ENCODE measurements at regions not wholly inside any gene's neighbourhood (a gene's known extent, or its start where the extent isn't known, plus 50 kb on each side); places are given as distances from the start of the nearest gene placed in this dataset.
A peak's percentile ranks its signal among the peaks of the same experiment; 100 is the strongest.

GRCh38 chr6:3587660-3588059 is 130.8 kb upstream of the SLC22A23 start:
- DNase-seq = no peak

DNA sequence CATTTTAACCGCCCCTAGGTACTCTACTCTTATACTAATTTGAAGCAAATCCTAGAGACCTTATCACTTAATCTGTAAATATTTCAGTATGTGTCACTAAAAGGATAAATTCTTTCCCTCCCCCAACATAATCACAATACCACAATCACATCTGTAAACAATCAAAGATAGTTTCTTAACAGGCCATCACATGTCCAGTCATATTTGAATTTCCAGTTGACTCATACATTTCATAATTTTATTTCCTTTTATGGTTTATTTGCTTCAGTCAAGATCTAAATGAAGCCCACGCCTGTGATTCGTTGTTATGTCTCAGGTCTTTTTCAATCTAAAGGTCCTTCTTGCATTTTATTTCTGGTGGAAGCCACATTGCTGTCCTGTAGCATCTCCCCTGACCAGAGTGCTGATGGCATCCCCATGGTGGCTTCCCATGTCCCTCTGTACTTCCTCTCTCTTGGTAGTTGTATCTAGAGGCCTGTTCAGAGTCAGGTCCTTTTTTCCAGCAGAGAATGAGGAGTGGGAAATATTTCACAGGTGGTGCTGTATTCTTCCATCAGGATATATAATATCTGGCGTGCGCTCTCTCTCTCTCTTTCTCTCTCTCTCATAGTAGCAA is 128.6 kb upstream of the SLC22A23 start:
- DNase-seq = no peak

DNA sequence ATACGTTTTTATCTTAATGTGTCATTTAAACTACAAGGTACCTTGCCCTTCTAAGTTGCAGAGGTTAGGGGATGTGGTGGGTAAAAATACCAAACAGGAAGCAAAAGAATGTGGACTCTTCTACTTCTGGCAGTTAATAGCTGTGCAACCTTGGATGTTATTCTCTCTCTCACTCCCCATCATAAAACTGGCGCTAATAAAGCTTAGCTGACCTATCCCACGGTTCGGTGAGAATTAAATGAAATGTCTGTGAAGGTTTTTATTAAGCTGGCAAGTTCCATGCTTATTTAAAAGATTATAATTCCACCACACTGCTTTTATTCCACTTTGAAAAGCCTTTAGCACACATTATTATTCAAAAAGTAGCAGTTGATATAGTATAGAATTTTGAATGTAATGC is 127.8 kb upstream of the SLC22A23 start:
- DNase-seq = no peak

DNA sequence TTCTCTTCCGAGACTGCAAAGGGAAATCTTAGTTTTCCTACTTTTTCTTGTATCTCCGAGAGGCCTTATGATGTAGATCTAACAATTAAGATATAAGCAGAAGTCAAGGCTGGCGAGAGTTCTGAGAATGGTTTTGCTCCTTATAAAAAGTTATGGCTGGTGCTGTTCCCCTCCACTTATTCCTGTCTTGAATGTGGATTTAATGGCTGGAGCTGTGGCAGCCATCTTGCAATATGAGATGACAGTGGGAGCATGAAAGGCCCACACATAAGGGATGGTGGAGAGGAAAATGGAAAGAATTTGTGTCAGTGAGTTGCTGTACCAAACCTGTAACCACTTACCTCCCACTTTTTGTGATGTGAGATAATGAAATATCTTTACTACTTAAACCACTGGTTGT is 124.6 kb upstream of the SLC22A23 start:
- no peak for DNase-seq

DNA sequence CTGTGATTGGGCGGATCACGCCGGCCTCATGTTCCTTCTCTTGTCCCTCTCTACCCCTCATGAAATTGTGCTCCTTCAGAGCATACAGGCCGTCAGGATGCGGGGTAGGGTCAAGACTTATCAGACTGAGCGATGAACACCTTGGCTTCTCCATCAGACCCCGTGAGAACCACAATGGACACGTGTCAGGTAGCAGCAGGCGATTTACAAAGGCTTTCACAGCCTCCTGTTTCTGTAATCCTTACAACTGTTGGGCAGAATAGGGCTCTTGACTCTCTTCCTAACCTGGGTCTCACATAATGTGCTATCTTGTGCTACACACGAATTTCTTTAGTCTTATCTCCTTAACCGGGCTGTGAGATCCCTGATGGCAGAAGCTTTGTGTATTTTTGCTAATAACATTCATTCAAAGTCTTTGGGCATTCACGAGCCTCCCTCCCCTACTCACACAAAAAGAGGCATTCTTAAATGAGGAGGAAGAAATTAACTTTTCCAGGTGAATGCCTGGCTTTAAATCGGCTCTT is 122.9 kb upstream of the SLC22A23 start:
- DNase-seq = no peak

GRCh38 chr6:3578981-3579380 is 122.1 kb upstream of the SLC22A23 start:
- no peak for DNase-seq

DNA sequence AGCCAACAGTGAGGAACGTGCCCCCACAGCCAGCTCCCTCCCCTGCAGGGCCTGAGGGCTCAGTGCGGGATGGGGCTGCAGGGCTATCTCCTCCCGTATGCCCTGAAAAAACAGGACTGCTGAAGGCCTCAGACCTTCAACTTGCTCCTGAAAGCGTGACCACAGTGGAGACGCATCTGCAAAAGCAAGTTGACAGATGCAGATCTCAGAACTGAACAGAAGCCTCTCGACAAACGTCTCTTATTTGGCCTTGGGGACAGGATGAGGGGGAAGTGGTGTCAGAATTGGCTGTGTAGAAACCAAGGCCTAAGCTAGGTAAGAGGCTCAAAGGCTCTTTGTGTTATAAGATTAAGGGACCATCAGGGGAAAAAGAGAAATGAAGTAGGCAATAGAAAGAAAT is 120.7 kb upstream of the SLC22A23 start:
- DNase-seq = no peak

DNA sequence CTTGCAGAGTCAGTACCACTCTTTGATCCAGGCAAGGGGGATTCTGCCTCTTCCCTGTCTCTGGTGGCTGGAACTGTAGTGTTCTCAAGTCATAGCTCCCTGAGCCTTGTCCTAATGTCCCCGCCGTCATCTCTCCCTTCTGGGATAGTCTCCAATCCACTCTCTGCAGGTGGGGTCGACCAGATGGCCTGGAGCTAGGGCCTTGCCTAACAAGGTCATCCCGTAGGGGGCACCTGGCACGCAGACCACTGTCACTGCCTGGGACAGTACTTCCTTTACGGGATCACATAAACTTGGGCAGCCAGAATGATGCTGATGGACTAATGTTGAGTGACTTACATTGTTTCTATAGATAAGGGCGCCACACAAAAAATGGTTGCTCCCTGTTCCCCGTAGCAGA is 118.9 kb upstream of the SLC22A23 start:
- no peak for DNase-seq

DNA sequence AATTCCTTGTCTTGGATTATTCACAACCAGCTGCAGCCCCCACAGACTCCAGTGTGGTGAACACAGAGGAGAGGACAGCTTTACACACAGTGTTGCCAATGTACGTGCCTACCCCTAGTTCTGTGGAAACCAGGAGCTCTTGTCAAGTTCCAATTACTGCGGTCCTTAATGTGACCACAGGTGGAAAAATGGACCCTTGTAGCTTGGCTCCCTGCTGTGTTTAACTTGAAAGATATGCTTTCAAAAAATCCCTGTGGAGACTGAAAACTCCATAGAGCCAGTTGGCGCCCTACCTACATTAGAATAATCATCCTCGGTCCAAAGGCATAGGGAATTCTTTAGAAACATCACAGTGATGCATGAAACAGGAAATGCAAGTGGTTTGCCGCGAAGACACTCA is 118.3 kb upstream of the SLC22A23 start:
- DNase-seq = peak; percentile 44

GRCh38 chr6:3573670-3574069 is 116.8 kb upstream of the SLC22A23 start:
- no peak for DNase-seq

DNA sequence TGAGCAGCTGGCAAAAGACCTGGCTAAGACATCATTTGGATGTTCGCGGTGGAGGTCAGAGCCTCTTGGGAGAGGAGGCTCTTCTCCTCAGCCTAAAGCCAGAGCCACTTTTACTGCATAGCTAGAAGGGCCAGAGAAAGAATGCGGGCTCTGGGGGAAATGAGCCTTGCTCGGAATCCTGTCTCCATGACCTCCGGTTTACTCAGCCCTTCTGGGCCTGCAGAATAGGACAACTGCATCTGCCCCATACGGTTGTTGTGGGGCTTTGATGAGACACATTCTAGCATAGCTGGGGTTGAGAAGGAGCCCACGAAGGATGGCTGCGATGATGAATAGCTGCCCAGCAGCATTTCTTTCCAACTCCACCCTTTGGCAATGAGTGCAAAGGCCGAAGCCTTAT is 115.0 kb upstream of the SLC22A23 start:
- no peak for DNase-seq

GRCh38 chr6:3571250-3571681 is 114.4 kb upstream of the SLC22A23 start:
- DNase-seq = no peak

- DNase-seq = peak; percentile 1
These were observed 113.0 kb upstream of the SLC22A23 start for GRCh38 chr6:3569816-3570215.

GRCh38 chr6:3568396-3569082 is 111.7 kb upstream of the SLC22A23 start:
- DNase-seq = no peak

DNA sequence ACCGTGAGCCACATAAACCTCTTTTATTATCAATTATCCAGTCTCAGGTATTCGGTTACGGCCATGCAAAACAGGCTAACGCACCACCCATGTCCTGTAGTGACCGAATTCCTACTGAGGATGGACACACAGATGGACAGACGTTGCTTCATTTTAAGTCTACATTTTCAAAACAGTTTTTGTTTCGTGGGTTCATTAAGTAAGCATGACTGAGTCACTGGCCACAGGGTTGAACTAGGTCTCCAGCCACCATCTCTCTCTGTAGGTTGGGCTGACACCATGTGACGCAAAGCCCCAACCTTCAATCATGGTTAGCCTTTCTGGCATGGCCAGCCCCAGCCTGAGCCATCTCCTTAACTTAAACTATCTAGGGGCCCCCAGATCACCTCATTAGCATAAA is 110.0 kb upstream of the SLC22A23 start:
- no peak for DNase-seq

- DNase-seq = no peak
These were observed 108.4 kb upstream of the SLC22A23 start for GRCh38 chr6:3565291-3565690.

- no peak for DNase-seq
These were observed 104.9 kb upstream of the SLC22A23 start for GRCh38 chr6:3561725-3562124.

- DNase-seq = no peak
These were observed 103.4 kb upstream of the SLC22A23 start for GRCh38 chr6:3560211-3560610.

- DNase-seq = no peak
These were observed 102.7 kb upstream of the SLC22A23 start for GRCh38 chr6:3559561-3559960.

DNA sequence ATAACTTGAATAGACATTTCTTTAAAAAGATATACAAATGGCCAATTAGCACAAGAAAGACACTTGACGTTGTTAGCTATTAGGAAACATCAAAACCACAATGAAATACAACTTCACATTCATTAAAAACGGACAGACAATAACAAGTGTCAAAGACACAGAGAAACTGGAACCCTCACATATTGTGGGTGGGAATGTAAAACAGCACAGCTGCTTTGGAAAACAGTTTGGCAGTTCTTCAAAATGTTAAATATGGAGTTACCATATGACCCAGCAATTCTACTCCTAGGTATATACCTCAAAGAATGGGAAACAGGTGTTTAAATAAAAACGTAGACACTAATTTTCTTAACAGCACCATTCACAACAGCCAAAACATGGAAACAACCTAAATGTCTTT is 100.5 kb upstream of the SLC22A23 start:
- DNase-seq = no peak

DNA sequence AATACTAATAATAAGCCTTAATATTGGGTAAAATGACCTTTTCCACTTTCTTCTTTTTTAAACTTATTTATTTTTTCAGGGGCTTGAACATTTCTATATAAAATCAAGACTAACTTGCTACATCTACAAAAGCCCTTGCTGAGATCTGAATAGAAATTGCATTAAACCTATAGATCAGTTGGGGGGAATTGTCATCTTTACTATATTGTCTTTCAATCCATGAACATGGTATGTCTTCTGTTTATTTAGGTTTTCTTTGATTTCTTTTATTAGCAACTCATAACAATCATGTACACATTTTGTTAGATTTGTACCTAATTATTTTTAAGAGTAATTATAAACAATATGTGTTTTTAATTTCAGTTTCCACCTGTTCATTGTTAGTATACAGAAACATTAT is 96.4 kb upstream of the SLC22A23 start:
- no peak for DNase-seq

DNA sequence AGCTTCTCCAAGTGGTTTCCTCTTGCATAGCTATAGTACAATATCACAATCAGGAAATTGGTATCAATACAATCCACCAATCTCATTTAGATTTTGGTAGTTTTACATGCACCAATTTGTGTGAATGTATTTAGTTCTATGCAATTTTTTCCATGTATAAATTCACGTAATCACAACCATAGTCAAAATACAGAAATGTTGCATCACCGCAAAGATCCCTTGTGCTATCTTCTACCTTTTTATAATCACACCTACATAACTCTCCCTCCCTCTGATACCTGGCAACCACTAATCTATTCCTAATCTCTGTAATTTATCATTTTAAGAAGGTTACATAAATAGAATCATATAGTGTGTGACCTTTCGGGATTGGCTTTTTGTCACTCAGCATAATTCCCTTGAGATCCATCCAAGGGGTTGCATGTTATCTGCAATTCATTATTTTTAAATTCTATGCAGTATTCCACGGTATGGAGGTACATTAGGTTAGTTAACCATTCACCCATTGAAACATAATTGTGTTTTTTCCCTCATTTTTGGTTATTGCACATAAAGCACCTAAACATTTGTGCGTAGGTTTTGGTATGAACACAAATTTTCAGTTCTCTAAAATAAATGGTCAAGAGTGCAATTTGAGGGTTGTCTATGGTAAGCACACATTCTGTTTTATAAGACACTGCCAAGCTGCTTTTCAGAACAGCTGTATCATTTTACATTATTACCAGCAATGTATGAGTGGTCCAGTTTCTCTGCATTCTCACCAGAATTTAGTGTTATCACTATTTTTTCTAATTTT is 95.1 kb upstream of the SLC22A23 start:
- DNase-seq = no peak

- no peak for DNase-seq
These were observed 92.6 kb upstream of the SLC22A23 start for GRCh38 chr6:3549314-3549940.
